ENCODE measurements at regions not wholly inside any gene's neighbourhood (a gene's known extent, or its start where the extent isn't known, plus 50 kb on each side); places are given as distances from the start of the nearest gene placed in this dataset.

GRCh38 chr14:86884498-86884897 is 1108.5 kb downstream of the GALC start:
- TF ChIP-seq CTCF (IDR thresholded peaks at IDR 0.05; ENCODE audit: low read length) (no peak), EZH2 (optimal IDR thresholded peaks at IDR 0.05; ENCODE audit: low read depth, low read length) (no peak), EZH2phosphoT487 (IDR thresholded peaks at IDR 0.05; ENCODE audit: low read length) (no peak)
